HG03520 (cell line): ENCODE measurements at regions not wholly inside any gene's neighbourhood (a gene's known extent, or its start where the extent isn't known, plus 50 kb on each side); places are given as distances from the start of the nearest gene placed in this dataset.

Experiments
- ATAC-seq: cut with Tn5 transposase; IDR thresholded peaks from one replicate; pipeline ENCODE4 v1.9.1; 2021; ENCODE audit warnings: mild to moderate bottlenecking, moderate library complexity; ENCODE audit not compliant: unreplicated experiment

DNA sequence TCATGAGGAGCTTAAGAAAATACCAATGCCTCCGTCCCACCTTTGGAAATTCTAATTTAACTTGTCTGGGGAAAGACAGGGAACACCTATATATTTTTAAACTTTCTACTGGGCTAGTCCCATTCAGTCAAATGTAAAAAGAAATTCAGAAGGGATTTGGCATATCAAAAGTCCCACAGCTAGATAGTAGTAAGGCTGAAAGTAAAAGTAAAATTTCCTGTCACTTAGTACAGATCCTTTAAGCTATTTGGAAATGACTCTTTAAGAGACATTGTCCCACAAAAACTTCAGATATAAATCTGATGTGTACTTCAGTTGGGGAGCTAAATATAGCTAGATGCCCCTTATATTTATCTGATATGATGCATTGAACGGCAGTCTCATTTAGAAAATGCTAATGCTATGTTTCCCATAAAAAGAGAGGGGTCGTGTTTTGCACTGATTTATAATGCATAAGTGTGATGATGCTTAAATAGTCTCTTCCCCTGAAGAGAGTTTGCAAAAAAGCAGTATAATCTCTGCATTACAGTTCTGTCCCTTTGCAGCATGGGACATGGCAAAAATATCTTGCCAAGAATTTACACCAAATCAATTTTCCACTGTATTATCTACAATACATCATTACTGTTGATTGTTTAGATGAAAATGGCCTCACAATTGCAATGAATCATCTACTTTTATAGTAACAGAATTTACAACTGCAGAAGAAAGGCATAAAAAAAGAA, 860.8 kb upstream of the MAP3K7 start:
- ATAC-seq, result no peak

DNA sequence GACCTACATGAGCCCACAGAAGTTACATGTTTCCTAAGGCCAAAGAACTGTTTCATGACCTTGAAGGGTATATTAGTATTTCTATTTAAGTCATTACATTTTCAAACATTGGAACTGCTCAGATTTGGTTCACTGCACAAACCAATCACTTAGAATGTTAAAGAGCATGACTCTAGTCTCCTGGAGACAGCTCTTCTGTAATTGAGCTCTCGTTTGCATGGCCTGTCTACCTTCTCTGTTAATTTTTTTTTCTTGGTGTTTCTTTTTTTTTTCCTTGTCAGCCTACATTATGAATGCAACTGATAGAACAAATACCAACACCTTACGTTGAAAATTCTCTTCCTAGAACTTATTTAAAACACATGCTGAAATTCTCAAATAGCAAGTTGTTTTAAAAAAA, 860.2 kb upstream of the MAP3K7 start:
- ATAC-seq, result no peak

DNA sequence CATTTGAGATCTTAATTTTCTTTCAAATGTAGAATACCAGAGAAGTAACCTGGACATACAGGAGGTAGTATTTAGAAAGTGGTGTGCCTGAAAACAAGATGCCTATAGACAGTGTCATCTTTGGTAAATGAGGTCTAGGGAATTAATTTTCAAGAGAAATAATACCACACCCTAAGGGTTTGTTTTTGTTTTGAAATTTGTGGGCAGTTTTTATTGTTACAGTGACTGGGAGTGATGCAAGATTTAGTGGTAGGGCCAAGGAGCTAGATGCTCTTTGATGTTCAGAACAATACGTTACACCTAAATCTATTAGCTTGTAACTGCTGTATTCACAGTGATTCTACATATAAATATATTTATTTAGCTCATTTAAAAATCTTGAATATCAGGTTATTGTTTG, 856.5 kb upstream of the MAP3K7 start:
- no peak for ATAC-seq

DNA sequence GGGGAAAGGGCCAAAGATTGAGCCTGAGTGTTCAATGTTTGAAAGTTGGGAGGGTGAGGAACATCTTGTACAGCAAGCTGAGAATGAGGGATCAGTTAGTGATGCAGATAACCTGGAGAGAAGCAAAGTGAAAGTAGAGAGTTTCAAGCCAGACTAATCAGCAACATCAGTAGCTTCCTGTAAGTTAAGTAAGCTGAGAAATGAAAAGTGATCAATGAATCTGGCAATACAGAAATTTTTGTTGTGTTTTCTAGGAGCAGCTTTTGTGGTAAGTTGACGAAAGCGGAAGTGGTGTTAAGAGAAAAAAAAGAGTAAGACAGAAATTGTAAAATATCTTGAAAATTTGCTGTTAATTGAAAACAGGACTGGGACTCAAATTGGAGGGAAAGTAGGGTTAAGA, 855.5 kb upstream of the MAP3K7 start:
- ATAC-seq, result no peak

DNA sequence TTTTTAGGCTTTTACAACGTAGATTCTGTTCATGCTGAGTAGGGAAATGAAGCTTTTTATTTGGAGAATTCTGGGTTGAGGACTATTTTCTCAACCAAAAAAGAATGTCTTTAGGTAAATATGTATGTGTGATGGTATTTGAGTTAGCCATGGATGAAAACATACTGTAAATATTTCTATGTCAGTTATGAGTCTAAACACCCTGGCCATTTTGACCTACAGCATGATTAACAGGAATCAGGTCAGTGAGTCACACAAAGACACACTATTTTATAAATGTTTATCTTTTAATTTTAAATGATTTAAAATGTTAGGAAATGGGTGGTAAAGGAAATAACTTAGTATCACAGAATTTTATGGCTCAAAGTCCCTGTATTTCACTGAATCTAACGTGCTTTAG, 851.7 kb upstream of the MAP3K7 start:
- no peak for ATAC-seq

DNA sequence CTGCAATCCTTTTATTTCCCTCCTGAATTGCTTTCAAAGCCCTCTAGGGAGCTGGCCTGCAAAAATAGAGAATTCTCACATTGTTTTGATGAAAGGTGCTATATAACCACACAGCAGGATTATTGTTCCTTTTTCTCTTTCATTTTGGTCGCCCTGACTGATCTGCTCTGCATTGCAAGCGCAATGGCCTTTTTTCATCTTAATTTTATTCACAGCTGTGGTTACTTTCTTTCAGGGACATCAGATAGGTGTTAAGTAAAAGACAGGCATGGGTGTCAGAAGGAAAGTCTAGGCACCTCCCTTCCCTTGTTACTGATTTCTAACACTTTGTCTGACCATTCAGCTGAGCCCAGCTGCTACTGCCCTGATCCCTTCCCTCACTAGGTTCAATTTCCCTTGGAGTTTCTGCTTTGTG, 850.5 kb upstream of the MAP3K7 start:
- ATAC-seq, result no peak

DNA sequence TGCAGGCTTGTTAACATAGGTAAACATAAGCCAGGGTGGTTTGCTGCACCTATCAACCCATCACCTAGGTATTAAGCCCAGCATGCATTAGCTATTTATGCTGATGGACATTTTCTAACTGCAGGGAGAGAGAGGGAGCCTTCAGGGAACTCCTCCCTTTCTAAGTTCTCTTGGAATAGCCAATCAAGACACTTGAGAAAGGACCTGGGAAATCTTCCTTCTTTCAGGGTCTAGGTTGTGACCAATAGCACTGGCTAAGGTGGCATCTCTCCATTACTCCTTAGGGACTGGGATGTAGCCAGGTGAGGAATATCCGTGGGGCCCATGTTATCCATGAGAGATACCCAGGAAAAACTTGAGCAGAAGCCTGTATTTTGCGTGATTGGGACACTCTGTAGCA, 849.6 kb upstream of the MAP3K7 start:
- no peak for ATAC-seq

DNA sequence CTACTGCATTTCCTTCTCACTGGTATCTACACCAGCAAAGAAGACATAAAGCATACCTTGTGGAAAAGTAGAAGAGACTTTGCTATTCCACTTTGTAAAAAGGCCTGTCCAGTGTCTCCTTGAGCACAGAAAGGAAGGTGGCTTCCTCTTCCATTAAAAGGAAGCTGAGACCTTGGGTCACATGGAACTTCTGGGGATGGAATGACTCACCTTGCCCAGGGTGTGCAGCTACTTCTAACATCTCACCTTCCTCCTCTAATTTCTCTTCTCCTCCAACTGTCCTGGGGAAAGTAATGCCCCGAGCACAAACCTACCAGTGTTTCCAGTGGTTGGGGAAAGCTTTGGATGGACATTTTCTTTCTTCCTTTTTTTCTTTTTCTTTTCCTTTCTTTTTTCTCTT, 848.8 kb upstream of the MAP3K7 start:
- ATAC-seq, result no peak

DNA sequence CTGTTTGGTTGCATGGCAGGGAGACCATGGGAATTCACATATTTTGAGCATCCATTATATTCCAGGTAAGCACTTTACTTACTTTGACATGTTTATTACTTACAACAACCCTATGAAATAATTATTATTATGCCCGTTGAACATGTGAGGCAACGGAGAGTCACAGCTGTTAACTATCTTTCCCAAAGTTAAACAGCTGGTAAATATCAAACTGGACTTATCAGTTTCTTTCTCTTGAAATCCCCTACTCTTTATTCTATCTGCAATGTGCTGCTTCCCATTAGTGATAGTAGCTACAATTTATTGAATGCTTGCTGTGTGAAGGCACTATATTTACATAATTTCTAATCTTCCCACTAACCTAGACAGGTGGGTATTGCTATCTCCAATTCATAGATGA, 847.7 kb upstream of the MAP3K7 start:
- no peak for ATAC-seq

DNA sequence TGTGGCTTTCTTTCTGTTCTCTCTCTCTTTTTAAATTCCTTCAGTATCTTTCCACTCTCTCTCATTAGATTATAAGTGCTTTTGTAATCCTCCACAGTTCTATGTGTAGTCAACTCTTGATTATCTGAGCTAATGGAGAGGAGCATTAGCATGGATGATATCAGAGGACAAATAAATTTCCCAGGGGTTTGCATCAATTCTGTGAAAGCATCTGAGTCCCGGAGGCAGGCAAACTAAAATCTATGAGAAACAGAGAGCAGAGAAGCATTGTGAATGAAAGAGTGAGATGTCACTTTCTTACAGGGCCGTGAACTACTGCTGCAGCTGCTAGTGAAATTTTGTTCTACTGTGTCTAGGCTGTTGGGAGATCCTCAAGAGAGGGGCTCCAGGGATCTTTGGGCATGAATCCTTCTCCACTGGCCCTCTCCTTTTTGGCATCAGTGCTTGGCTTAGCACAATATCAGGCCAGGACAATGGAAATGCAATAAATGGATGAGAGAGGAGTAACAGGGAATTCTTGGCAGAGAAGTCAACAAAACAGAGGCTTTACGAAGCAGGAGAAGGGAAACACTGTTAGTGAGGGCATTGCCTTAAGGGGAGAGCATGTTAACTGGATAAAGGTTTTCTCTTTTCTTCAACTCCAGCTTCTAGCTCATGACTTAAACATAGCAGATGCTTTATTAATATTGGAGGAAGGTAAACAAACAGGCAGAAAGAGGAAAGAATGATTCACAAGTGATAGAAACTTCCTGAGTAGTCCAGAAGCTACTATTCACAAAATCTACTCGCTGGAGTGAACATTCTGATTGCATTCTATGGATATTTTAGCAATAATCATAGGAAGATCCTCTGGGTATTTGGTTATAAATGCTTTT, 847.0 kb upstream of the MAP3K7 start:
- ATAC-seq, result no peak

DNA sequence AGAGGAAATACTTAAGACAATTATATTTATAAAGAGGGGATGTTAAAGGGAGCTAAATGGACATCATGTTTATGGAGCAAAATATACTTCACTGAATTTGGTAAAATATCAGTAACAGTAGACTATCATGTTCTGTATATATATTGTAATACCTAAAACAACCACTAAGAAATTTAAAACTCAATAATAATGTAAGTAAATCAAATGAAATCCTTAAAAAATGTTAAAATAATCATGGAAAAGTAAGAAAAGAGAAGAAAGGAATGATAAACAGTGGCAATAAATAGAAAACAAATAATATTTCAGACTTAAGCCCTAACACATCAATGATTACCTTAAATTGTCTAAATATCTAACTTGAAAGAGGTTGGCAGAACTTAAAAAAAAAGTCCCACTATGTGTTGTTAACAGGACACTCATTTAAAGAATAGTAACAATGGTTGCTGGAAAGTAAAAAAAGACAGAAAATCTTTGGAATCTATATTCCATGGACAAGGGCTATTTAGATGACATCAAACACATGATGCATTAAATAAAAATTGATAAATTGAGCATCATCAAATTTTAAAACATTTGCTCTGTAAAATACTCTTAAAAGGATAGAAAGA, 842.2 kb upstream of the MAP3K7 start:
- no peak for ATAC-seq

DNA sequence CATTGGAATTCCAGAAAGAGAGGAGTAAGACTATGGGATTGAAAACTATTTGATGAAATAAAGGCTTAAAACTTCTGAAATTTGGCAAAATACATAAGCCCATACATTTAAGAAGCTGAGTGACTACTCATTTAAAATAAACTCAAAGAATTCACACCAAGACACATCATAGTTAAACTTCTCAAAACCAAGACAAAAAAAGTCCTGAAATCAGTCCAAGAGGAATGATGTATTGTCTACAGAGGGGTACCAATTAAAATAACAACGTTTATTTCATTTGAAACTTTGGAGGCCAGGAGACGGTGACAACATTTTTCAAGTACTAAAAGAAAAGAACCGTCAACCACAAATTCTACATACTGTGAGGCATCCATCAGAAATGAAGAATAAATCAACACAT, 841.4 kb upstream of the MAP3K7 start:
- no peak for ATAC-seq

DNA sequence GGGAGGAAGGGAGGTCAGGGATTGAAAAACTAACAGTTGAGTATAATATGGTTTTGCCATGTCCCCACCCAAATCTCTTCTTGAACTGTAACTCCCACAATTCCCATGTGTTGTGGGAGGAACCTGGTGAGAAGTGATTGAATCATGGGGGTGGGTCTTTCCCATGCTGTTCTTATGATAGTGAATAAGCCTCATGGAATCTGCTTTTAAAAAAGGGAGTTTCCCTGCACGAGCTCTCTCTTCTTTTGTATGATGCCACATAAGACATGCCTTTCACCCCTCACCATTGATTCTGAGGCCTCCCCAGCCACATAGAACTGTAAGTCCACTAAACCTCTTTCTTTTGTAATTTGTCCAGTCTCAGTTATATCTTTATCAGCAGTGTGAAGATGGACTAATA, 833.4 kb upstream of the MAP3K7 start:
- ATAC-seq, result no peak

DNA sequence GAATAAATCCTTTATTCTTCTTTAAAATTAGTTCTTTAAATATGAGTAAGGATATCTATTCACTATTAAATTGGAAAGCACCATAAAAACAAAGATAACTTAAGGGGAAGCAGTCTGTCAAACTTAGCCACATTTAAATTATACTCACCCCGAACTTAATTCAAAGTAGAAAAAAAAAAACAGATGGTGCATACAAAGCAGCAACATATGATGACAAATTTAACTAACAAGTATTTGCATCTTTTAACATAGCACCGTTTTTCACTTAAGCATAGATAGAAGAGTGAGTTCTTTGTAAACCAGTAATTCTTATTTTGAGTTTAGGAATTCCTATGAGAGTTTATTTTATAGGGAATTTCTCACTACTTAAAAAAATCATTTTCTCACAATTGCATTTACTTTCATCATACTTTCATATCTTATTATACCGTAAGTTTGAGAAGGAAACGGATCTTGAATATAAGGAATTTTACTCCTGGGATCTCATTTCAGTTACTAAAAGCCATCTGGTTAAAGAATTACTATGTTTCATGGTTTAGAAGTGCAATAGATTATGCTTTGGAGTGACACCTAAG, 828.2 kb upstream of the MAP3K7 start:
- no peak for ATAC-seq

DNA sequence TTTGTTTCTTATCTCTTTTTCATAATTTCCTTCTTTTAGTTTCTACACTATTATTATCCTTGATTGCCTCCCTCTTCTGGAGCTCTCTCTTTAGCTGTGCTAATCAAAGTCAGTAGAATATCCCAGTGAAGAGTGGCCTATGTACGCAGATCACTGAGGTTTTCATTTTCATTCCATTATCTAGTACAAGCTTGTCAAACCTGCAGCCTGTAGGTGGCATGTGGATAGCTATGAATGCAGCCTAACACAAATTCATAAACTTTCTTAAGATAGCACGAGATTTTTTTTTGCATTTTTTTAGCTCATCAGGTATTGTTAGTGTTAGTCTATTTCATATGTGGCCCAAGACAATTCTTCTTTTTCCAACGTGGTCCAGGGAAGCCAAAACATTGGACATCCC, 825.7 kb upstream of the MAP3K7 start:
- ATAC-seq, result no peak

DNA sequence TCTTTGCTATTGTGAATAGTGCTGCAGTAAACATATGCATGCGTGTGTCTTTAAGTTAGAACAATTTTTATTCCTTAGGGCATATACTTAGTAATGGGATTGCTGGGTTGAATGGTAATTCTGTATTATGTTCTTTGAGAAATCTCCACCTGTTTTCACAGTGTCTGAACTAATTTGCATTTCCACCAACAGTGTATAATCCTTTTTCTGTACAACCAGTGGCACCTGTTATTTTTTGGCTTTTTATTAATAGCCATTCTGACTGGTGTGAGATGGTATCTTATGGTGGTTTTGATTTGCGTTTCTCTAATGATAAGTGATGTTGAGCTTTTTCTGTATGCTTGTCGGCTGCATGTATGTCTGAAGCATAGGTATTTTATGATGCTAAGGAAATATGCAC, 820.8 kb upstream of the MAP3K7 start:
- no peak for ATAC-seq

DNA sequence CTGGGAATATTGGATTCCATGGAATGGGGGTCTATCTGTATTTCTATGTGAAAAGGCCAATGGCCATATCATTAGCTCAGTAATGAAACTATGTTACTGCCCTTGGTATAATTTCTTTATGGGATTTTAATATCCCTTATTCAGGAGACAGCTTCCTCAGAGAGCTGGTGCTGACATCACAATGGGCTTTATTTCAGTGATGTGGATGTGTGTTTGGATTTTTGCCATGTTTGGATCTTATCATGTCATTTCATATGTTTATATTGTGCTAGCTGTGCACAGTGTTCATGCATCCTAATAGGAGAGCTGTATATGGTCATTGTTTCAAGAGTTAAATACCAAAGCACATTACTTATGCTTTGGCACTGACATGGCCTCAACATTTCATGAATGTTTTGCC, 806.1 kb upstream of the MAP3K7 start:
- no peak for ATAC-seq

DNA sequence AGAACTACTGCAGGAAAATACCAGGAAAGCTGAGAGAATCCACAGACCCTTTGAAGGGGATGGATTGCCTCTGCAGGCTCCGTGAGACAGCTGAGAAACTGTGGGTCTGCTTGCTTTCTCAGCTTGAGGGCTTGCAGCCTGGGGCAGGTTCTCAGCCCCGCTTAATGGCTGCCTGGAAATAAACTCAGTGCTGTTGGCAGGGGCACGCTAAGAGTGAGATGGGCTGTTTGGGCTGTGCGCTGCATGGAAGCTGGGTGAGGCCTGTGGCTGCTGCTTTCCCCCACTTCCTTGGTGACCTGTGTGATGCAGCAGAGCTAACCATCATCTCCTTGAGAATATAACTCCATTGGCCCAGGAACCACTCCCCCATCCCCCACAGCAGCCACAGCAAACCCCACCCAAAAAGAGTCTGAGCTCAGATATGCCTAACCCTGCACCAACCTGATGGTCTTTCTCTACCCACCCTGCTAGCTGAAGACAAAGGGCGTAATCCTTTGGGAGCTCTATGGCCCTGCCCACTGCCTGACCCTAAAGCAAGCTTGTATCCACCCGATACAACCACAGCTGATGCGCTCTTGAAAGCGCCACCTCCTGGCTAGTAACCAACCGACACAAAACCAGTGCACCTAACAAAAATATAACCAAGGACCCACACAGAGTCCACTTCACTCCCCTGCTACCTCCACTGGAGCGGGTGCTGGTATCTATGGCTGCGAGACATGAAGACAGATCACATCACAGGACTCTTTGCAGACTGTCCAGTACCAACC, 800.6 kb upstream of the MAP3K7 start:
- ATAC-seq, result no peak

DNA sequence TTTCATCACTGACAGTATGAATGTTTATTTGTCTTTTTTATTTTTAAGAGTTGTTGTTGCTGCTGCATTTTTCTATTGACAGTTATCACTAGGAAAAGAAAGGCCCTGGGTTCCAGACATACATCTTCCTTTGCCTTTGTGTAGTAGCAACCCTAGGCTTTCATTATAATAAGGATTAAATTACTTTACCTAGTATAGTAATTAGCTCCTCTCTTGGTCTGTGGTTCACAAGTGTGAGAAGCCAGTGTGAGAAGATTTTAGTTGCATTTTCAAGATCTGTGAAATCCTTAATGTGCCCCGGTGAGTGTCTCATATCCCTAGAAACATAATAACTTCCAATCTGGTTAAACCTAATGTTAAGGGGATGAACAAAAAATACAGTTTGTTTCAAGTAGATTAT, 799.3 kb upstream of the MAP3K7 start:
- ATAC-seq, result no peak

DNA sequence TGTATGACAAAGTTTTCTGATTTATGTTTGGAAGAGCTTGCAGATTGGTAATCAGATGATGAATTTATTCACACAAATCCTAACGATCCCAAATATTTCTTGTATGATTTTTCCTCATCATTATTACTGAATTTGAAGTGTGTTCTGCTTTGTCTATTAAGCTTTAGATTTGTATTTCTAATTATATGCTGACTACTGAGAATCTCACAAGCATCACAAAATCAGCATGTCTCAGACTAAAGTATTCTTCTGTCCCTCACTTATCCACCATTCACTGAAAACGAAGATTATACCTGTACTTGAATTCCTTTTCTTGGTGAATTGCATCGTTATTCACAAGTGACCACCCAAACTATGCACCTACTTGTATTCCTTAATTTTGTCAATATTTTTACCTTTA, 796.3 kb upstream of the MAP3K7 start:
- no peak for ATAC-seq

DNA sequence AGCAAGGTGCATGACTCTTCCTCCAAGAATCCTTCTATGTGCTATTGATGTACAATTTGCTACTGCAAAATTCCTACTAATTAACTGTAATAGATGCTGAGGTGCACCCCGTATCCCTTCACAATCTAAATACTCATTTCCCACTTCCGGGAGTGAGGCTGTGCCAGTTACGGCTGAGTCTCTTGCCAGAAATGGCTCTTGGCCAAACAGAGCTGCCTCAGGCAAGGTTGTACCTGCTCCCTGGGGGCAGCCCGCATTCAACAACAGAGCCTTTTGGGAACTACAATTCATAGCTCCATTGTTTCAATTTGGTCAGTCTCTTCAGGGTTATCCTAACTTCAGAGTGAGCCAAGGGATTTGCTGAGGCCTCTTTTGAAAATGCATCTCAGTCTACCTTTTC, 789.8 kb upstream of the MAP3K7 start:
- ATAC-seq, result no peak
